GM12878 (cell line): ENCODE measurements at regions not wholly inside any gene's neighbourhood (a gene's known extent, or its start where the extent isn't known, plus 50 kb on each side); places are given as distances from the start of the nearest gene placed in this dataset.

Experiments
- ATAC-seq: fragments of 200-7000 bp; cut with Tn5 transposase; 3 replicates; pipeline ENCODE4 v1.9.1; 2020; ENCODE audit warnings: mild to moderate bottlenecking, moderate library complexity
- BruUV-seq: library from RNA; stranded (reverse); fragments of 400-500 nt; replicated peaks from 2 replicates; lab custom pipeline; 2021; lab: Mats Ljungman, UMichigan
- CTCF ChIA-PET: fragments of 300-600 bp; sonication (Branson Sonifier 250); formaldehyde crosslinking; extraction: SDS; loops from one replicate; lab custom pipeline; 2021; ENCODE audit warnings: inconsistent platforms; lab: Yijun Ruan, JAX
- POLR2A ChIA-PET: fragments of 350-600 bp; formaldehyde crosslinking; extraction: SDS; loops from one replicate; lab custom pipeline; 2021; ENCODE audit warnings: inconsistent platforms; lab: Charles Lee
- RAD21 ChIA-PET: fragments of 300-600 bp; sonication (Branson Sonifier 250); formaldehyde crosslinking; loops from one replicate; lab custom pipeline; 2023; ENCODE audit warnings: antibody characterized with exemption; ENCODE audit not compliant: unreplicated experiment; lab: Charles Lee
- SMC1A ChIA-PET: fragments of 300-600 bp; sonication (Branson Sonifier 250); formaldehyde crosslinking; loops from one replicate; lab custom pipeline; 2023; ENCODE audit not compliant: unreplicated experiment, uncharacterized antibody; lab: Charles Lee
- DNase-seq: peaks from one replicate; pipeline ENCODE4 v3.0.0-alpha.2; 2011; ENCODE audit warnings: low read depth, low spot score
- FAIRE-seq: peaks from 3 replicates; lab custom pipeline; 2011; peaks lifted over from hg19 to GRCh38; lab: Jason Lieb, UNC
- H2AFZ ChIP-seq: 2 replicates; pipeline ENCODE4 v1.6.0; 2011; ENCODE audit warnings: low read depth, low read length, control low read depth; ENCODE audit not compliant: control insufficient read depth
- H3K27ac ChIP-seq: 2 replicates; pipeline ENCODE4 v1.5.1; 2011; ENCODE audit warnings: control low read depth; ENCODE audit not compliant: control insufficient read depth, insufficient read depth
- H3K27me3 ChIP-seq, 2 experiments: replicated peaks in 1 of 2; 2 replicates each; pipeline versions ENCODE4 v1.6.0 to v1.6.1; 2011; ENCODE audit warnings: low read length in 1 of 2; ENCODE audit not compliant: control insufficient read depth in 2 of 2, insufficient read depth in 2 of 2
- H3K36me3 ChIP-seq, 2 experiments: 2 replicates each; pipeline ENCODE4 v1.5.1; 2011; ENCODE audit warnings: low read length in 1 of 2; ENCODE audit not compliant: control insufficient read depth in 2 of 2, insufficient read depth in 2 of 2
- H3K4me1 ChIP-seq: 2 replicates; pipeline ENCODE4 v1.6.1; 2011; ENCODE audit warnings: mild to moderate bottlenecking, low read length, moderate library complexity, mixed read lengths; ENCODE audit not compliant: control insufficient read depth, insufficient read depth
- H3K4me2 ChIP-seq: 2 replicates; pipeline ENCODE4 v1.6.0; 2011; ENCODE audit warnings: control low read depth; ENCODE audit not compliant: control insufficient read depth, insufficient read depth
- H3K4me3 ChIP-seq: fragments of 200-600 bp; sonication (generic); 2 replicates; pipeline ENCODE4 v1.5.1; 2016
- H3K79me2 ChIP-seq: 2 replicates; pipeline ENCODE4 v1.6.0; 2011; ENCODE audit warnings: low read length; ENCODE audit not compliant: control insufficient read depth, insufficient read depth
- H3K9ac ChIP-seq: 2 replicates; pipeline ENCODE4 v1.8.0; 2011; ENCODE audit warnings: low read length, control low read depth, mixed read lengths; ENCODE audit not compliant: control insufficient read depth, insufficient read depth
- H3K9me3 ChIP-seq: replicated peaks from 3 replicates; pipeline ENCODE4 v1.5.1; 2011; ENCODE audit warnings: mild to moderate bottlenecking, low read length; ENCODE audit not compliant: control insufficient read depth, insufficient read depth
- H4K20me1 ChIP-seq: 2 replicates; pipeline ENCODE4 v1.6.0; 2011; ENCODE audit not compliant: control insufficient read depth, insufficient read depth
- CTCF ChIP-seq, 3 experiments: IDR thresholded peaks in 2 of 3; conservative IDR thresholded peaks in 1 of 3; 2 replicates each; pipeline ENCODE4 v1.5.1; 2011; ENCODE audit warnings: low read depth in 3 of 3, low read length in 3 of 3, mild to moderate bottlenecking in 3 of 3, control low read depth in 2 of 3, moderate library complexity in 2 of 3, inconsistent platforms in 1 of 3, mixed read lengths in 1 of 3; ENCODE audit not compliant: control insufficient read depth in 2 of 3, insufficient read depth in 1 of 3; ENCODE audit errors: extremely low read depth in 1 of 3
- MTA2 ChIP-seq: fragments of 450-650 bp; IDR thresholded peaks from 2 replicates; pipeline ENCODE4 v1.6.1; 2016; ENCODE audit warnings: low read depth, mild to moderate bottlenecking, moderate library complexity
- RAD51 ChIP-seq: fragments of 450-650 bp; IDR thresholded peaks from 2 replicates; pipeline ENCODE4 v1.6.1; 2016; ENCODE audit warnings: moderate library complexity, mild to moderate bottlenecking, inconsistent platforms
- RFX5 ChIP-seq: IDR thresholded peaks from 2 replicates; pipeline ENCODE4 v1.6.1; 2011; ENCODE audit warnings: low read depth, low read length, improper control_type of control experiment
- SMARCA5 ChIP-seq: fragments of 450-650 bp; IDR thresholded peaks from 2 replicates; pipeline ENCODE4 v1.6.1; 2017; ENCODE audit warnings: mild to moderate bottlenecking
- ZNF24 ChIP-seq: fragments of 450-650 bp; IDR thresholded peaks from 2 replicates; pipeline ENCODE4 v1.6.1; 2017; ENCODE audit warnings: antibody characterized with exemption, mild to moderate bottlenecking
- ZNF384 ChIP-seq: IDR thresholded peaks from 2 replicates; pipeline ENCODE4 v1.6.1; 2012; ENCODE audit warnings: low read depth, mild to moderate bottlenecking, low read length, improper control_type of control experiment, borderline replicate concordance
- ZNF622 ChIP-seq: fragments of 450-650 bp; IDR thresholded peaks from 2 replicates; pipeline ENCODE4 v1.6.1; 2017; ENCODE audit warnings: mild to moderate bottlenecking, inconsistent platforms
- WGBS: methylation state at CpG from one replicate; pipeline ENCODE4 v1.1.6; 2016; ENCODE audit warnings: low lambda C conversion rate; ENCODE audit not compliant: insufficient replicate concordance, insufficient coverage; ENCODE audit errors: missing lambda C conversion rate; 5-methylcytosine and 5-hydroxymethylcytosine counted together
- in situ Hi-C: fragments of 300-500 bp; cut with MboI; formaldehyde crosslinking; loops from 9 replicates; pipeline ENCODE4 v1.14.3; 2018; ENCODE audit warnings: mixed read lengths
- intact Hi-C: fragments of 100-400 bp; cut with micrococcal nuclease; formaldehyde crosslinking; loops from one replicate; pipeline ENCODE4 v1.14.2; 2022; ENCODE audit not compliant: unreplicated experiment

- TF ChIP-seq CTCF (IDR thresholded peaks at IDR 0.05 in 2 of 3, conservative IDR thresholded peaks at IDR 0.05 in 1 of 3; ENCODE audit: control insufficient read depth in 2 of 3, extremely low read depth in 1 of 3, insufficient read depth in 1 of 3, low read depth in 3 of 3, low read length in 3 of 3): no peak
- TF ChIP-seq MTA2: no peak
- no peak for TF ChIP-seq RFX5
- no peak for TF ChIP-seq ZNF622
- no peak for TF ChIP-seq ZNF384
- TF ChIP-seq SMARCA5: no peak
These were observed 106.5 kb downstream of the SUCNR1 start (continued) for GRCh38 chr3:151979906-151980305.

GRCh38 chr3:151983538-151983937 lies 110.1 kb downstream of the SUCNR1 start:
- H3K27ac ChIP-seq: no peak overlapping the region
- ATAC-seq: no peak
- no peak for FAIRE-seq

More at GRCh38 chr3:151983538-151983937, 110.1 kb downstream of the SUCNR1 start:
- Histone ChIP-seq H3K4me1 (peaks cover 3% of the 10 kb centered on the region; the same call in 1 of the 2 replicates), H3K4me2 (no peak overlapping the region), H3K9ac (no peak overlapping the region), H3K27me3 (no peaks in the 10 kb centered on the region), H3K79me2 (no peaks in the 10 kb centered on the region), H2AFZ (no peak overlapping the region), H3K36me3 (no peaks in the 10 kb centered on the region), H3K9me3 (no peaks in the 10 kb centered on the region), H3K4me3 (no peak overlapping the region), H4K20me1 (no peaks in the 10 kb centered on the region)
- no peak for TF ChIP-seq ZNF24
- peak; percentile 47; the same call in 1 of the 2 replicates for TF ChIP-seq RAD51
- ChIA-PET CTCF (no interaction called here), POLR2A (interaction anchor here (0.5 kb wide), 1 partner anchor 1377 kb away, joined by 3 read pairs; no protein-coding TSS in a partner anchor), RAD21 (no interaction called here), SMC1A (no interaction called here)
- DNase-seq: no peak
- 77% methylated on average over 7 of the region's 7 CpGs for WGBS
- no TSS peak for BruUV-seq
- in situ Hi-C loops (no loop called here), intact Hi-C loops (no loop called here)
